HepG2 (cell line): ENCODE measurements at regions not wholly inside any gene's neighbourhood (a gene's known extent, or its start where the extent isn't known, plus 50 kb on each side); places are given as distances from the start of the nearest gene placed in this dataset.
A peak's percentile ranks its signal among the peaks of the same experiment; 100 is the strongest.

Experiments
- ATAC-seq: fragments of 200-7000 bp; cut with Tn5 transposase; 3 replicates; pipeline ENCODE4 v1.9.1; 2020; ENCODE audit warnings: mild to moderate bottlenecking, moderate library complexity
- BruUV-seq: library from RNA; stranded (reverse); fragments of 400-500 nt; replicated peaks from 2 replicates; lab custom pipeline; 2021; lab: Mats Ljungman, UMichigan
- CTCF ChIA-PET: fragments of 300-600 bp; formaldehyde crosslinking; extraction: SDS; loops from one replicate; lab custom pipeline; 2021; ENCODE audit warnings: low total read pairs, inconsistent platforms, low intra/inter-chr PET ratio; lab: Yijun Ruan, JAX
- POLR2A ChIA-PET: fragments of 350-600 bp; sonication (Branson Sonifier 250); formaldehyde crosslinking; loops from one replicate; lab custom pipeline; 2020; ENCODE audit warnings: antibody characterized with exemption, inconsistent platforms; lab: Yijun Ruan, JAX
- DNase-seq: peaks from one replicate; pipeline ENCODE4 v3.0.0-alpha.2; 2015; ENCODE audit warnings: low spot score
- FAIRE-seq: peaks from 3 replicates; lab custom pipeline; 2011; peaks lifted over from hg19 to GRCh38; lab: Jason Lieb, UNC
- H2AFZ ChIP-seq: one replicate; pipeline ENCODE4 v1.6.1; 2011; ENCODE audit warnings: low read length, inconsistent platforms
- H3K27ac ChIP-seq: fragments of 300-600 bp; 3 replicates; pipeline ENCODE4 v1.8.0; 2011; ENCODE audit warnings: mixed run types, mild to moderate bottlenecking, mixed read lengths, low read length, inconsistent platforms; ENCODE audit not compliant: insufficient read depth; ENCODE audit errors: extremely low read length
- H3K27me3 ChIP-seq, 2 experiments: fragments of 200-600 bp in 1 of 2; 2 replicates in 1 of 2; 3 replicates in 1 of 2; pipeline versions ENCODE4 v1.6.0 to v1.8.0; 2011; ENCODE audit warnings: low read length in 2 of 2, mild to moderate bottlenecking in 2 of 2, moderate library complexity in 2 of 2, inconsistent platforms in 1 of 2; ENCODE audit not compliant: insufficient read depth in 2 of 2, control insufficient read depth in 1 of 2
- H3K36me3 ChIP-seq, 2 experiments: fragments of 200-600 bp in 1 of 2; replicated peaks in 1 of 2; 2 replicates in 1 of 2; 3 replicates in 1 of 2; pipeline versions ENCODE4 v1.5.1 to v1.8.0; 2011; ENCODE audit warnings: low read length in 2 of 2, inconsistent platforms in 1 of 2; ENCODE audit not compliant: insufficient read depth in 2 of 2, control insufficient read depth in 1 of 2
- H3K4me1 ChIP-seq: 2 replicates; pipeline ENCODE4 v1.5.1; 2012; ENCODE audit warnings: low read length, inconsistent platforms; ENCODE audit not compliant: insufficient read depth
- H3K4me2 ChIP-seq: 2 replicates; pipeline ENCODE4 v1.6.0; 2011; ENCODE audit warnings: low read depth, low read length, inconsistent platforms
- H3K4me3 ChIP-seq, 3 experiments: fragments of 200-600 bp in 1 of 3; sonication (generic), shearing (Covaris generic) in 1 of 3; replicated peaks in 1 of 3; 2 replicates each; pipeline ENCODE4 v1.5.1; 2011 to 2016; ENCODE audit warnings: low read length in 3 of 3, inconsistent platforms in 2 of 3, low read depth in 2 of 3, mild to moderate bottlenecking in 2 of 3, control low read depth in 1 of 3, mixed read lengths in 1 of 3; ENCODE audit not compliant: insufficient read depth in 1 of 3
- H3K79me2 ChIP-seq: one replicate; pipeline ENCODE4 v1.6.1; 2011; ENCODE audit warnings: low read length, inconsistent platforms; ENCODE audit not compliant: insufficient read depth
- H3K9ac ChIP-seq: 2 replicates; pipeline ENCODE4 v1.6.0; 2011; ENCODE audit warnings: mild to moderate bottlenecking, low read depth, low read length, inconsistent platforms; ENCODE audit not compliant: insufficient read depth
- H3K9me3 ChIP-seq: 2 replicates; pipeline ENCODE4 v1.5.1; 2012; ENCODE audit warnings: mild to moderate bottlenecking, low read length
- H4K20me1 ChIP-seq: 2 replicates; pipeline ENCODE4 v1.6.0; 2011; ENCODE audit warnings: inconsistent platforms, mild to moderate bottlenecking, low read length, moderate library complexity; ENCODE audit not compliant: insufficient read depth
- MAFK ChIP-seq, 2 experiments: IDR thresholded peaks in 1 of 2; conservative IDR thresholded peaks in 1 of 2; 2 replicates each; pipeline ENCODE4 v1.6.1; 2011; ENCODE audit warnings: improper control_type of control experiment in 2 of 2, low read length in 2 of 2
- SMAD9 ChIP-seq: sonication (generic); formaldehyde crosslinking; IDR thresholded peaks from 2 replicates; pipeline ENCODE4 v1.5.1; 2020; ENCODE audit warnings: mild to moderate bottlenecking, missing genetic modification reagents
- SOX5 ChIP-seq: IDR thresholded peaks from 2 replicates; pipeline ENCODE4 v1.6.1; 2016; ENCODE audit warnings: borderline replicate concordance
- SOX6 ChIP-seq, 2 experiments: fragments of 450-650 bp in 1 of 2; sonication (generic) in 1 of 2; formaldehyde crosslinking in 1 of 2; IDR thresholded peaks; 2 replicates each; pipeline versions ENCODE4 v1.4.0 to v1.6.1; 2017 to 2020; ENCODE audit warnings: antibody characterized with exemption in 1 of 2, mild to moderate bottlenecking in 1 of 2, missing genetic modification reagents in 1 of 2
- ZFAT ChIP-seq: sonication (generic); formaldehyde crosslinking; conservative IDR thresholded peaks from 2 replicates; pipeline ENCODE4 v1.8.1; 2023; ENCODE audit warnings: missing genetic modification reagents, inconsistent platforms
- ZNF333 ChIP-seq: sonication (generic); formaldehyde crosslinking; IDR thresholded peaks from 2 replicates; pipeline ENCODE4 v1.4.0; 2020; ENCODE audit warnings: mild to moderate bottlenecking, missing genetic modification reagents, borderline replicate concordance
- ZNF33A ChIP-seq: sonication (generic); formaldehyde crosslinking; IDR thresholded peaks from 2 replicates; pipeline ENCODE4 v1.5.1; 2020; ENCODE audit warnings: missing genetic modification reagents, mild to moderate bottlenecking, moderate library complexity, borderline replicate concordance
- ZNF572 ChIP-seq: sonication (generic); formaldehyde crosslinking; IDR thresholded peaks from 2 replicates; pipeline ENCODE4 v1.5.1; 2020; ENCODE audit warnings: mild to moderate bottlenecking, missing genetic modification reagents
- WGBS: methylation state at CpG from one replicate; pipeline ENCODE4 v1.1.6; 2017; ENCODE audit warnings: low lambda C conversion rate; 5-methylcytosine and 5-hydroxymethylcytosine counted together
- in situ Hi-C: cut with HindIII; loops from 2 replicates; pipeline ENCODE4 v1.10.0; 2017; ENCODE audit warnings: low pct_unique_long_range_greater_than_20kb; ENCODE audit not compliant: extremely low pct_ligation_motif_present
- intact Hi-C: fragments of 100-400 bp; cut with micrococcal nuclease; formaldehyde crosslinking; loops from one replicate; pipeline ENCODE4 v1.10.0; 2022; ENCODE audit not compliant: unreplicated experiment
- TF ChIP-seq, protein P1 (sequence below): sonication (generic); formaldehyde crosslinking; IDR thresholded peaks from 2 replicates; pipeline ENCODE4 v1.8.1; 2023; ENCODE audit warnings: mild to moderate bottlenecking, missing genetic modification reagents
- TF ChIP-seq, protein P2 (sequence below): sonication (generic); formaldehyde crosslinking; IDR thresholded peaks from 2 replicates; pipeline ENCODE4 v1.5.1; 2020; ENCODE audit warnings: mild to moderate bottlenecking, moderate library complexity, missing genetic modification reagents
- TF ChIP-seq, protein P3 (sequence below): sonication (generic); formaldehyde crosslinking; IDR thresholded peaks from 2 replicates; pipeline ENCODE4 v1.4.0; 2020; ENCODE audit warnings: missing genetic modification reagents, mild to moderate bottlenecking, borderline replicate concordance
- TF ChIP-seq, protein P4 (sequence below): sonication (generic); formaldehyde crosslinking; IDR thresholded peaks from 2 replicates; pipeline ENCODE4 v1.4.0; 2020; ENCODE audit warnings: mild to moderate bottlenecking, missing genetic modification reagents
- TF ChIP-seq, protein P5 (sequence below): sonication (generic); formaldehyde crosslinking; IDR thresholded peaks from 2 replicates; pipeline ENCODE4 v1.5.0; 2020; ENCODE audit warnings: missing genetic modification reagents
- TF ChIP-seq, protein P6 (sequence below): IDR thresholded peaks from 2 replicates; pipeline ENCODE4 v1.6.1; 2016; ENCODE audit warnings: control low read depth

DNA sequence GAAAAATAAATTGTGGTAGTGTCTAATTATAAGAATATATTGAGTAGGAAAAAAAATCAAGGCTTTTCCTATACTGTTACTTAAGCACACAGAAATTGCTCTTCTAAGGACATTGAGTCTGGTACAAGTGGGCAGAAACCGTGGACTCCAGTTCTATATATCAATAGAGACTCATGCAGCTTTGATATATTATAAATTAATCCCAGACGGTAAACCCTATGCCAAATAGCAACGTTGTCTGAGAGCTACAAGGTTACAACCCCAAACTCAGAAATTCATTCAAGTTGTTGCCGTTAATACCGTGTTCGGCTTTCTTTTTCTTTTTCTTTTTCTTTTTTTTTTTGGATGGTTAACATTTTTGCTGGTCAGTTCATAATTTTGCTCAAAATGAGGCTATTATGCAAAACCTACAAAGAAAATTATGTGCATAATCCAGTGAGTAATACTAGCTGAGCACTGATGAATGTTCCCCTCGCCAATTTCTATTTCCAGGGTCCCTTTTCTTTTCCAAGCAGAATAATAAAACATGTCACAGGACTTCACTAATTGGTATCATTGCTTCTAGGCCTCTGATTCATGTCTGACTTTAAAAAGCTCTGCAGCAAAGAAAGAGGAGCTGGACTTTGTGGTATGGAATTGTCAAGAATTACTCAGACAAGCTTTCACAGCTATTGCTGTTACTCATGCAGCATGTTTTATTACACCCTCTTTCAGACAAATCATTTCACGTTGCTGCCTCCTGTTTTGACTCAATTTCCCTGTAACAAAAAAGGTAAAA lies 737.7 kb downstream of the NLGN4X start (continued):
- TF ChIP-seq, protein P1, sequence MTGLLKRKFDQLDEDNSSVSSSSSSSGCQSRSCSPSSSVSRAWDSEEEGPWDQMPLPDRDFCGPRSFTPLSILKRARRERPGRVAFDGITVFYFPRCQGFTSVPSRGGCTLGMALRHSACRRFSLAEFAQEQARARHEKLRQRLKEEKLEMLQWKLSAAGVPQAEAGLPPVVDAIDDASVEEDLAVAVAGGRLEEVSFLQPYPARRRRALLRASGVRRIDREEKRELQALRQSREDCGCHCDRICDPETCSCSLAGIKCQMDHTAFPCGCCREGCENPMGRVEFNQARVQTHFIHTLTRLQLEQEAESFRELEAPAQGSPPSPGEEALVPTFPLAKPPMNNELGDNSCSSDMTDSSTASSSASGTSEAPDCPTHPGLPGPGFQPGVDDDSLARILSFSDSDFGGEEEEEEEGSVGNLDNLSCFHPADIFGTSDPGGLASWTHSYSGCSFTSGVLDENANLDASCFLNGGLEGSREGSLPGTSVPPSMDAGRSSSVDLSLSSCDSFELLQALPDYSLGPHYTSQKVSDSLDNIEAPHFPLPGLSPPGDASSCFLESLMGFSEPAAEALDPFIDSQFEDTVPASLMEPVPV, result no peak
- TF ChIP-seq, protein P2, sequence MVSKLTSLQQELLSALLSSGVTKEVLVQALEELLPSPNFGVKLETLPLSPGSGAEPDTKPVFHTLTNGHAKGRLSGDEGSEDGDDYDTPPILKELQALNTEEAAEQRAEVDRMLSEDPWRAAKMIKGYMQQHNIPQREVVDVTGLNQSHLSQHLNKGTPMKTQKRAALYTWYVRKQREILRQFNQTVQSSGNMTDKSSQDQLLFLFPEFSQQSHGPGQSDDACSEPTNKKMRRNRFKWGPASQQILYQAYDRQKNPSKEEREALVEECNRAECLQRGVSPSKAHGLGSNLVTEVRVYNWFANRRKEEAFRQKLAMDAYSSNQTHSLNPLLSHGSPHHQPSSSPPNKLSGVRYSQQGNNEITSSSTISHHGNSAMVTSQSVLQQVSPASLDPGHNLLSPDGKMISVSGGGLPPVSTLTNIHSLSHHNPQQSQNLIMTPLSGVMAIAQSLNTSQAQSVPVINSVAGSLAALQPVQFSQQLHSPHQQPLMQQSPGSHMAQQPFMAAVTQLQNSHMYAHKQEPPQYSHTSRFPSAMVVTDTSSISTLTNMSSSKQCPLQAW (CRISPR knock-in tag), result no peak
- TF ChIP-seq SOX5, result no peak
- TF ChIP-seq ZNF33A, result no peak
- TF ChIP-seq SOX6 (IDR thresholded peaks at IDR 0.05), result no peak
- no peak for TF ChIP-seq SOX6 (CRISPR knock-in tag; IDR thresholded peaks at IDR 0.05)

DNA sequence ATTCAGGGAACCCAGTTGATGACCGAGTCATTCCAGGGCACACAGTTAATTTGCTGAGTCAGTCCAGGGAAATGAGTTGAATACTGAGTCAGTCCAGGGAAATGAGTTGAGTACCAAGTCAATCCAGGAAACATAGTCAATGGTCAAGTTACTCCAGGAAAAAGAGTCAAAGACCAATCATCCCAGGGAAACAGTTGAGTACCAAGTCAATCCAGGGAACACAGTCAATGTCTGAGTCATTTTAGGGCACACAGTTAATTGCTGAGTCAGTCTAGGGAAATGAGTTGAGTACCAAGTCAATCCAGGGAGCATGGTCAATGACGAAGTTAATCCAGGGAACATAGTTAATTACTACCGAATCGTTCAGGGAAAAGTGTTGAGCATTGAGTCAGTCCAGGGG lies 754.4 kb downstream of the NLGN4X start:
- POLR2A ChIA-PET, result no interaction called here
- Histone ChIP-seq H3K4me1 (no peaks in the 10 kb centered on the region), H3K36me3 (no peaks in the 10 kb centered on the region), H2AFZ (no peak overlapping the region), H3K9ac (no peak overlapping the region), H3K4me3 (no peak overlapping the region), H3K4me2 (no peak overlapping the region), H3K79me2 (no peaks in the 10 kb centered on the region), H3K27ac (no peak overlapping the region), H3K27me3 (no peaks in the 10 kb centered on the region), H3K9me3 (peaks cover 18% of the 10 kb centered on the region), H4K20me1 (no peaks in the 10 kb centered on the region)
- intact Hi-C loops, result no loop called here
- in situ Hi-C loops, result no loop called here
- no TSS peak for BruUV-seq
- CTCF ChIA-PET, result no interaction called here
- WGBS, result 43% methylated on average over 4 of the region's 4 CpGs
- FAIRE-seq (no peak), DNase-seq (no peak), ATAC-seq (no peak)
- no peak for TF ChIP-seq ZNF572 (CRISPR knock-in tag)
- TF ChIP-seq ZFAT (CRISPR knock-in tag), result no peak
- TF ChIP-seq, protein P3, sequence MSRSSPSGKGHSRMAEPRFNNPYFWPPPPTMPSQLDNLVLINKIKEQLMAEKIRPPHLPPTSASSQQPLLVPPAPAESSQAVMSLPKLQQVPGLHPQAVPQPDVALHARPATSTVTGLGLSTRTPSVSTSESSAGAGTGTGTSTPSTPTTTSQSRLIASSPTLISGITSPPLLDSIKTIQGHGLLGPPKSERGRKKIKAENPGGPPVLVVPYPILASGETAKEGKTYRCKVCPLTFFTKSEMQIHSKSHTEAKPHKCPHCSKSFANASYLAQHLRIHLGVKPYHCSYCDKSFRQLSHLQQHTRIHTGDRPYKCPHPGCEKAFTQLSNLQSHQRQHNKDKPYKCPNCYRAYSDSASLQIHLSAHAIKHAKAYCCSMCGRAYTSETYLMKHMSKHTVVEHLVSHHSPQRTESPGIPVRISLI (CRISPR knock-in tag), result no peak
- TF ChIP-seq MAFK (conservative IDR thresholded peaks at IDR 0.05 in 1 of 2, IDR thresholded peaks at IDR 0.05 in 1 of 2; ENCODE audit: low read length in 2 of 2), result peak in 1 of 2 experiments; percentile 29; a peak in 2 of 4 replicates
- TF ChIP-seq, protein P4, sequence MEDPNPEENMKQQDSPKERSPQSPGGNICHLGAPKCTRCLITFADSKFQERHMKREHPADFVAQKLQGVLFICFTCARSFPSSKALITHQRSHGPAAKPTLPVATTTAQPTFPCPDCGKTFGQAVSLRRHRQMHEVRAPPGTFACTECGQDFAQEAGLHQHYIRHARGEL (CRISPR knock-in tag), result no peak
- TF ChIP-seq SMAD9 (CRISPR knock-in tag), result no peak
- TF ChIP-seq ZNF333 (CRISPR knock-in tag), result no peak
- TF ChIP-seq, protein P5, sequence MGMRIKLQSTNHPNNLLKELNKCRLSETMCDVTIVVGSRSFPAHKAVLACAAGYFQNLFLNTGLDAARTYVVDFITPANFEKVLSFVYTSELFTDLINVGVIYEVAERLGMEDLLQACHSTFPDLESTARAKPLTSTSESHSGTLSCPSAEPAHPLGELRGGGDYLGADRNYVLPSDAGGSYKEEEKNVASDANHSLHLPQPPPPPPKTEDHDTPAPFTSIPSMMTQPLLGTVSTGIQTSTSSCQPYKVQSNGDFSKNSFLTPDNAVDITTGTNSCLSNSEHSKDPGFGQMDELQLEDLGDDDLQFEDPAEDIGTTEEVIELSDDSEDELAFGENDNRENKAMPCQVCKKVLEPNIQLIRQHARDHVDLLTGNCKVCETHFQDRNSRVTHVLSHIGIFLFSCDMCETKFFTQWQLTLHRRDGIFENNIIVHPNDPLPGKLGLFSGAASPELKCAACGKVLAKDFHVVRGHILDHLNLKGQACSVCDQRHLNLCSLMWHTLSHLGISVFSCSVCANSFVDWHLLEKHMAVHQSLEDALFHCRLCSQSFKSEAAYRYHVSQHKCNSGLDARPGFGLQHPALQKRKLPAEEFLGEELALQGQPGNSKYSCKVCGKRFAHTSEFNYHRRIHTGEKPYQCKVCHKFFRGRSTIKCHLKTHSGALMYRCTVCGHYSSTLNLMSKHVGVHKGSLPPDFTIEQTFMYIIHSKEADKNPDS (CRISPR knock-in tag), result no peak
- TF ChIP-seq, protein P6, sequence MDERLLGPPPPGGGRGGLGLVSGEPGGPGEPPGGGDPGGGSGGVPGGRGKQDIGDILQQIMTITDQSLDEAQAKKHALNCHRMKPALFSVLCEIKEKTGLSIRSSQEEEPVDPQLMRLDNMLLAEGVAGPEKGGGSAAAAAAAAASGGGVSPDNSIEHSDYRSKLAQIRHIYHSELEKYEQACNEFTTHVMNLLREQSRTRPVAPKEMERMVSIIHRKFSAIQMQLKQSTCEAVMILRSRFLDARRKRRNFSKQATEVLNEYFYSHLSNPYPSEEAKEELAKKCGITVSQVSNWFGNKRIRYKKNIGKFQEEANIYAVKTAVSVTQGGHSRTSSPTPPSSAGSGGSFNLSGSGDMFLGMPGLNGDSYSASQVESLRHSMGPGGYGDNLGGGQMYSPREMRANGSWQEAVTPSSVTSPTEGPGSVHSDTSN (CRISPR knock-in tag), result no peak
